ENCODE measurements at regions not wholly inside any gene's neighbourhood (a gene's known extent, or its start where the extent isn't known, plus 50 kb on each side); places are given as distances from the start of the nearest gene placed in this dataset.

DNA sequence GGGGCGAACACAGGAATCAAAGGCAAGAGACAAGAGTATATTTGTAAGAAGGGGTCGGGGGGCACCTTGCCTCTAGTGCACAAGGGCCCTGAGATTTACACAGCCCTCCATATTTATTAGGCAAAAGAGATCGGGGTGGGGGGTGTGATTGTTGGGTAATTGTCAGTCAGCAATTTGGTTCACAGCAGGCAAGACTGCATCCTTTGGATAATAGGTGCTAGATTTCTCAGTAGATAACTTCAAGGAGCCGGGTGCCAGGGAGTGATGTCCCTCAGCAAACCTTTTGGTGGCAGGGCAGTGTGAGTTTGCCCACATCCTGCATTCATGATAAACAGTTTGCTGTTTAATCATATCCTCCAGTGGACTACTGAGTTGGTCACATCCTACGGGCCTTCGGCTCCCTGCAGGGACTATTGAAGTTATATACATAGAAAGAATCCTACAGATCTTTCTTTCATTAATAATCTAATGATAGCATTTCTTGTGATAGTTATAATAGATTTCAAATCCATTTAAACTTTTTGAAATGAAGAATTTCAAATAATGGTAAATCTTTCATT, 178.5 kb downstream of the GNAI1 start:
- Histone ChIP-seq H3K4me1 (ENCODE audit: low read depth) (no peaks in the 10 kb centered on the region), H3K9me3 (no peaks in the 10 kb centered on the region), H3K36me3 (ENCODE audit: low read depth) (no peaks in the 10 kb centered on the region), H3K4me3 (no peak overlapping the region)
- ATAC-seq = no peak
- intact Hi-C loops (cut with DNase I, micrococcal nuclease) = no loop called here
- DNase-seq = no peak
- TF ChIP-seq, protein P1, sequence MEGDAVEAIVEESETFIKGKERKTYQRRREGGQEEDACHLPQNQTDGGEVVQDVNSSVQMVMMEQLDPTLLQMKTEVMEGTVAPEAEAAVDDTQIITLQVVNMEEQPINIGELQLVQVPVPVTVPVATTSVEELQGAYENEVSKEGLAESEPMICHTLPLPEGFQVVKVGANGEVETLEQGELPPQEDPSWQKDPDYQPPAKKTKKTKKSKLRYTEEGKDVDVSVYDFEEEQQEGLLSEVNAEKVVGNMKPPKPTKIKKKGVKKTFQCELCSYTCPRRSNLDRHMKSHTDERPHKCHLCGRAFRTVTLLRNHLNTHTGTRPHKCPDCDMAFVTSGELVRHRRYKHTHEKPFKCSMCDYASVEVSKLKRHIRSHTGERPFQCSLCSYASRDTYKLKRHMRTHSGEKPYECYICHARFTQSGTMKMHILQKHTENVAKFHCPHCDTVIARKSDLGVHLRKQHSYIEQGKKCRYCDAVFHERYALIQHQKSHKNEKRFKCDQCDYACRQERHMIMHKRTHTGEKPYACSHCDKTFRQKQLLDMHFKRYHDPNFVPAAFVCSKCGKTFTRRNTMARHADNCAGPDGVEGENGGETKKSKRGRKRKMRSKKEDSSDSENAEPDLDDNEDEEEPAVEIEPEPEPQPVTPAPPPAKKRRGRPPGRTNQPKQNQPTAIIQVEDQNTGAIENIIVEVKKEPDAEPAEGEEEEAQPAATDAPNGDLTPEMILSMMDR (IDR thresholded peaks at IDR 0.05) = no peak

DNA sequence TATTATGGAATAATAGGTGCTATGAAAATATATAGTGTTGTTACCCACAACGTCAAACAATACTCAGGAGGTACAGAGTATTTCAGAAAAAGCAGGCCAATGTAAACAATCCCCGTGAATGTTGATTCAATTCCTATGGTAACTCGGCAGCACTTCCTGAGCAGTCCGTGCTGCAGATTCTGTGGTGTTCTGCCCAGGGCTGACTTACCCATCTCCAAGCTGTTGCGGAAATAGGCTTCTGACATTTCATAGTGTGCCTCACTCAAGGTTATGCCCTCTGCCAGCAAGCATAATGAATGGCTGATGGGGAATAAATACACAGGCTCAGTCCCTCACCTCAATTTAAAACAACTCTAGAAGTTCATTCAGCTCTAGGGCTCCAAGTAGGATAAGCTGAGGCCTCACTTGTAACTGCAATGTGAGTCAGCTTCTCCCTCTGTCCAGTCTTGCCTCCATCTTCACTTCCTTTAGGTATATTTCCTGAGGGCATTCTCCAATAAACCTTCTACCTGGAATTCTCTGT, 177.6 kb downstream of the GNAI1 start:
- no peaks in the 10 kb centered on the region for H3K36me3 ChIP-seq (ENCODE audit: low read depth)
- intact Hi-C loops (cut with DNase I, micrococcal nuclease) = no loop called here
- no peaks in the 10 kb centered on the region for H3K9me3 ChIP-seq
- ATAC-seq (peak; percentile 93), DNase-seq (peak in 1 of 3 donors; percentile 19)
- TF ChIP-seq, protein P1 (IDR thresholded peaks at IDR 0.05) = no peak
- no peak overlapping the region for H3K4me3 ChIP-seq
- no peaks in the 10 kb centered on the region for H3K4me1 ChIP-seq (ENCODE audit: low read depth)

DNA sequence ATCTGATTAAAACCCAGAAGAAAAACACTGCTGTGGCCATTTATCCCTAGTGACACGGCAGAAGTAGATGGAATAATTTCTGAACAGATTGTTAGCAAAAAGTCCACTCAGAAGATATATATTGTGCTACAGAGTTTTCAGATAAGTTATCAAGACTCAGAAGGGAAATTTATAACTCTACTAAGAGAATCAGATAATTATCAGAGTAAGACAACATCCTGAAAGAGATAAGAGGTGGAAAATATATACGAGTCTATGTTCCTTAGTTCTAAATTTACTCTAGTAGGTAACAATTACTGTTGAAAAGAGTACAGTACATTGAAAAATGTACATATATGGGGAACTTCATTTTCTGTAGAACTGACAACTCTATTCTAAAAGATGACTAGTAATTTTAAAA, 176.7 kb downstream of the GNAI1 start:
- DNase-seq (no peak), ATAC-seq (no peak)
- Histone ChIP-seq H3K36me3 (ENCODE audit: low read depth) (no peaks in the 10 kb centered on the region), H3K4me3 (no peak overlapping the region), H3K4me1 (ENCODE audit: low read depth) (no peaks in the 10 kb centered on the region), H3K9me3 (no peaks in the 10 kb centered on the region)
- TF ChIP-seq, protein P1 (IDR thresholded peaks at IDR 0.05) = no peak
- intact Hi-C loops (cut with DNase I, micrococcal nuclease) = no loop called here

DNA sequence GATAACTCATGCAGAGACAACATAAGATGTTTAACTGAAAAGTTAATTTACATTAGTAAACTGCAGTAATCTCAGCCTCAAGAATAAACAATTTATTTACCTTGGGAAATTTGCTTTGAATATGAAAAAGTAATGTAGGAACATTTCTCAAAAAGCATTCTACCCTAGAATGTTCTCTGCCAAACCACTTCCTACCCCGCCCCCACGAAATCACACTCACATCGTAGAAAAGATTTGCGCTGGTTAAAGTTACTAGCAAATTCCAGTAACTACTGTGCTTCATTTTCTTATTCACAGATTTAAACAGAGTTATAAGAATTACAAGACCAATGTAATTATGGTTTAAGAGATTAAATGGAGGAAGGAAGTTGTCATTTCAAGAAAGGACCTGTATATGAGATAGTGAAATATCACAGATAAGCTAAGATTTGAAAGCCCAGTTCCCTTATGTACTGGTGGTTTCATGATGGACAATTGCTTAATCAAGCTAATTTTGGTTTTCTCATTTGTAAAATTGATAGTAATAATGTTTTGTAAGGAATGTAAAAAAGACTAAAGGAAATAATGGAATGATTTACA, 175.4 kb downstream of the GNAI1 start:
- intact Hi-C loops (cut with DNase I, micrococcal nuclease) = no loop called here
- TF ChIP-seq, protein P1 (IDR thresholded peaks at IDR 0.05) = no peak
- no peaks in the 10 kb centered on the region for H3K4me1 ChIP-seq (ENCODE audit: low read depth)
- H3K36me3 ChIP-seq (ENCODE audit: low read depth) = no peaks in the 10 kb centered on the region
- H3K4me3 ChIP-seq = no peak overlapping the region
- no peaks in the 10 kb centered on the region for H3K9me3 ChIP-seq
- no peak for DNase-seq
- ATAC-seq = no peak

DNA sequence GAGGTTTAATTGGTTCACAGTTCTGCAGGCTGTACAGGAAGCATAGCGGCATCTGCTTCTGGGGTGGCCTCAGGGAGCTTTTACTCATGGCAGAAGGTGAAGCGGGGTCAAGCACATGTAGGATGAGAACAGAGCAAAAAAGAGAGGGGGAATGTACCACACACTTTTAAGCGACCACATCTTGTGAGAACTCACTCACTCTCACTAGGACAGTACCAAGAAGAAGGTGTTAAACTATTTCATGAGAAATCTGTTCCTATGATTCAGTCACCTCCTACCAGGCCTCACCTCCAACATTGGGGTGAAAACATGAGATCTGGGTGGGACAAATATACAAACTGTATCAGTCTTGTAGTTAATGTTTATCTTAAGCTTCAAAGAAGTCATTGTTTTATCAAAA, 174.7 kb downstream of the GNAI1 start:
- no peak for ATAC-seq
- H3K36me3 ChIP-seq (ENCODE audit: low read depth) = no peaks in the 10 kb centered on the region
- TF ChIP-seq, protein P1 (IDR thresholded peaks at IDR 0.05) = no peak
- H3K9me3 ChIP-seq = no peaks in the 10 kb centered on the region
- H3K4me3 ChIP-seq = no peak overlapping the region
- no peak for DNase-seq
- H3K4me1 ChIP-seq (ENCODE audit: low read depth) = no peaks in the 10 kb centered on the region
- intact Hi-C loops (cut with DNase I, micrococcal nuclease) = no loop called here
